Ascending aorta (tissue), 2 donors: ENCODE measurements at regions not wholly inside any gene's neighbourhood (a gene's known extent, or its start where the extent isn't known, plus 50 kb on each side); places are given as distances from the start of the nearest gene placed in this dataset.

Experiments used
- DNase-seq, 2 donors: peaks; one replicate each; pipeline ENCODE4 v3.0.0-alpha.2; 2019; ENCODE audit warnings: low spot score in 2 of 2
- H3K27ac ChIP-seq, 2 donors: fragments of 200-600 bp; sonication (generic); one replicate each; pipeline ENCODE4 v1.5.1; 2016 to 2017; ENCODE audit warnings: mild to moderate bottlenecking in 1 of 2
- H3K27me3 ChIP-seq: fragments of 200-600 bp; sonication (generic); one replicate; pipeline ENCODE4 v1.5.1; 2017
- H3K36me3 ChIP-seq, 2 donors: fragments of 200-600 bp; sonication (generic); one replicate each; pipeline ENCODE4 v1.5.1; 2016
- H3K4me1 ChIP-seq, 2 donors: fragments of 200-600 bp; sonication (generic); one replicate each; pipeline ENCODE4 v1.5.1; 2016 to 2017; ENCODE audit warnings: mild to moderate bottlenecking in 1 of 2
- H3K4me3 ChIP-seq, 2 donors: fragments of 200-600 bp; sonication (generic); one replicate each; pipeline ENCODE4 v1.5.1; 2016 to 2017; ENCODE audit warnings: mild to moderate bottlenecking in 1 of 2
- H3K9me3 ChIP-seq, 2 donors: fragments of 200-600 bp; sonication (generic); one replicate each; pipeline ENCODE4 v1.5.1; 2016
- intact Hi-C: fragments of 100-400 bp; cut with DNase I; formaldehyde crosslinking; loops from one replicate; pipeline ENCODE4 v1.15.1; 2023
- TF ChIP-seq, protein P1 (sequence below), 3 experiments: fragments of 200-600 bp in 2 of 3; fragments of 450-650 bp in 1 of 3; sonication (generic) in 2 of 3; IDR thresholded peaks; one replicate each; pipeline ENCODE4 v1.5.1; 2016 to 2019; ENCODE audit warnings: antibody characterized with exemption in 3 of 3, mild to moderate bottlenecking in 1 of 3, moderate library complexity in 1 of 3

DNA sequence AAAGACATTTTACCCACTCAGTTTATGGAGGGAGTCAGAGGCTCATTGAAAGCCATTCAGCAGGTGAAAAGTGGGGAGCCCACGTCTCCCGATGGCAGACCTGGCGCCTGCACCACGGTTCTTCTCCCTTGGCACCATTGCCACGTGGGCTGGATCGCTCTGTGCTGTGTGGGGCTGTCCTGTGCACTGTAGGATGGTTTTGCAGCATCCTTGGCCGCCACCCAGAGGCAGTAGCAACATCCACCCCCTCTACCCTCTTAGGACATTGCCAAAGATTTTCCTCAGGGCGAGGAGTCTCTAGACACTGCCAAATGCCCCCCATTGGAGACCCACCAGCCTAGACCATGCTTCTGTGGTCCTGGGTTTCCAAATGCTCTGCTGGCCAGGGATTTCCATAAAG, 60.2 kb downstream of the SYNE3 start:
- DNase-seq = no peak
- H3K9me3 ChIP-seq = no peaks in the 10 kb centered on the region
- H3K4me3 ChIP-seq = no peak overlapping the region

DNA sequence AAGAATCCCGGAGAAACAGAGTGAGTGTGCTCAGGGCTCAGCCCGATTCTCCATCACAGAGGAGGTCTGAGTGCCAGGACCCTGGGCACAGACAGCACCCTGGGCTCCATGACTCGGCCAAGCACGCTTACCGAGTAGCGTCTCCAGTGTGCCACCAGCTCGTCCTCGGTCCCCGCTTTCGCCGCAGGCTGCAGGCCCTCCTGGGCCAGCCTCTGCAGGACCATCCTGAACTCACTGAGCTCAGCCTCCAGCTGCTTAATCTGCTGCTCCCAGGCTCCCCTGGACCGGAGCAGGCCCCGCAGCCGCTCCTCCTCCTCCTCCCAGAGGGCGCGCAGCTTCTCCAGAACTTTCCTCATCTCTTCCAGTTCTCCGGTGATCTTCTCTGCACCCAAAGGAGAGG, 61.2 kb downstream of the SYNE3 start:
- intact Hi-C loops = no loop called here
- H3K4me3 ChIP-seq = no peak overlapping the region
- no peak overlapping the region for H3K27ac ChIP-seq
- H3K9me3 ChIP-seq = no peaks in the 10 kb centered on the region
- TF ChIP-seq, protein P1, sequence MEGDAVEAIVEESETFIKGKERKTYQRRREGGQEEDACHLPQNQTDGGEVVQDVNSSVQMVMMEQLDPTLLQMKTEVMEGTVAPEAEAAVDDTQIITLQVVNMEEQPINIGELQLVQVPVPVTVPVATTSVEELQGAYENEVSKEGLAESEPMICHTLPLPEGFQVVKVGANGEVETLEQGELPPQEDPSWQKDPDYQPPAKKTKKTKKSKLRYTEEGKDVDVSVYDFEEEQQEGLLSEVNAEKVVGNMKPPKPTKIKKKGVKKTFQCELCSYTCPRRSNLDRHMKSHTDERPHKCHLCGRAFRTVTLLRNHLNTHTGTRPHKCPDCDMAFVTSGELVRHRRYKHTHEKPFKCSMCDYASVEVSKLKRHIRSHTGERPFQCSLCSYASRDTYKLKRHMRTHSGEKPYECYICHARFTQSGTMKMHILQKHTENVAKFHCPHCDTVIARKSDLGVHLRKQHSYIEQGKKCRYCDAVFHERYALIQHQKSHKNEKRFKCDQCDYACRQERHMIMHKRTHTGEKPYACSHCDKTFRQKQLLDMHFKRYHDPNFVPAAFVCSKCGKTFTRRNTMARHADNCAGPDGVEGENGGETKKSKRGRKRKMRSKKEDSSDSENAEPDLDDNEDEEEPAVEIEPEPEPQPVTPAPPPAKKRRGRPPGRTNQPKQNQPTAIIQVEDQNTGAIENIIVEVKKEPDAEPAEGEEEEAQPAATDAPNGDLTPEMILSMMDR (IDR thresholded peaks at IDR 0.05) = no peak
- H3K4me1 ChIP-seq = peaks cover 0 to 7% of the 10 kb centered on the region in 2 donors
- no peak for DNase-seq
- H3K36me3 ChIP-seq = peaks cover 38 to 54% of the 10 kb centered on the region in 2 donors
- no peaks in the 10 kb centered on the region for H3K27me3 ChIP-seq

More for the DNA sequence above, 60.2 kb downstream of the SYNE3 start:
- intact Hi-C loops = no loop called here
- Histone ChIP-seq H3K27me3 (no peaks in the 10 kb centered on the region), H3K36me3 (peaks cover 30 to 44% of the 10 kb centered on the region in 2 donors), H3K4me1 (peaks cover 0 to 14% of the 10 kb centered on the region in 2 donors), H3K27ac (no peak overlapping the region)
- TF ChIP-seq, protein P1 (IDR thresholded peaks at IDR 0.05) = no peak

DNA sequence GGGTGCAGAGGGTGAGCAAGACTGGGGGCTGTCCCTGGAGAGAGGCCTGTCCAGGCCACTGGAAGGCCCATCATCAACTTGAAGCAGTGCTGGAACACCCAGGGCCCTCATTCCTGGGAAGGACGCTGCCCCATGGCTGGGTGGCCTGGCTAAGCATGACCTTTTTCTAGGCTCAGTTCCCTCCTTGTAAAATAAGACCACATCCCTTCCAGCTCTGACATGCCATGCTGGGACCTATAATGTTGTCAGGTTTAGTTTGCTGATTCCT, 62.8 kb downstream of the SYNE3 start:
- Histone ChIP-seq H3K4me3 (no peak overlapping the region), H3K27ac (no peak overlapping the region), H3K27me3 (no peaks in the 10 kb centered on the region), H3K36me3 (peaks cover 51 to 70% of the 10 kb centered on the region in 2 donors), H3K9me3 (no peaks in the 10 kb centered on the region), H3K4me1 (peaks cover 0 to 7% of the 10 kb centered on the region in 2 donors)
- intact Hi-C loops = no loop called here
- DNase-seq = no peak
- TF ChIP-seq, protein P1 (IDR thresholded peaks at IDR 0.05) = no peak

DNA sequence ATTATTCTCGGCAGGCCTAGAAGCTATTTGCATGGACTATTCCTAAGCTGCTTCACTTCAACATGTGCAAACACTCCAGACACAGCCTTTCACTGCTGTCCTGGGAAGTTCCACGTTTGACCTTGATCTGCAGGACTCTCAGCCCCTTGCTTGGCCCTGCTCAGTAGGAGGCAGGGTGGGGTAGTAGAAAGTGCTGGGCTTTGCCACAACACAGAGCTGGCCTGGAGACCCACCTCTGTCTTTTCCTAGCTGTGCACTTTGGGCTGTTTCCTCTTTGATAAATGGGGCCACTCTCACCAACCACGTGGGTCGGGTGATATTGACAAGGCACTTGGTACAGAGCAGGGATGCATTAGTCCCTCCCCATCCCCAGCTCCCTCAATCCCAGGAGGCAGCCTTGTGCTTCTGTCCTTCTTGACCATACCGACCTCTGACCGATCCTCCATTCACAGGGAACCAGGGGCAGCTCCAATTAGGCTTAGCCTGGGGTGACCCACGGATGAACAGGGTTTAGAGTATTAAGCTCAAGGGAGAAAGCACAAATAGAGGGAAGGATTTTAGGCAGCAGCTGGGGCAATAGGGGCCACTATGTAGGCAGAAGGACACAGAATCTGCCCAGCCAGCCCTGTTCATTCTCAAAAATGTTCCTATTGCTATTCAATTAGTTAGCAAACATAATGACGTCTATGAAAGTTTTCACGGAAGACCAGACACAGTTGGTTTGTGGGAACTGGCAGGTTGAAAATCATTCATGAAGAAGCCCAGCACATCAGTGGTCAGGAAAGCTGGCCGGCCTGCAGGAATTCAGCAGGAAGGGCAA, 63.3 kb downstream of the SYNE3 start:
- H3K36me3 ChIP-seq = peaks cover 51 to 76% of the 10 kb centered on the region in 2 donors
- DNase-seq = no peak
- TF ChIP-seq, protein P1 (IDR thresholded peaks at IDR 0.05) = no peak
- H3K4me1 ChIP-seq = peaks cover 0 to 7% of the 10 kb centered on the region in 2 donors
- no peak overlapping the region for H3K4me3 ChIP-seq
- no peak overlapping the region for H3K27ac ChIP-seq
- intact Hi-C loops = no loop called here
- no peaks in the 10 kb centered on the region for H3K27me3 ChIP-seq
- no peaks in the 10 kb centered on the region for H3K9me3 ChIP-seq

DNA sequence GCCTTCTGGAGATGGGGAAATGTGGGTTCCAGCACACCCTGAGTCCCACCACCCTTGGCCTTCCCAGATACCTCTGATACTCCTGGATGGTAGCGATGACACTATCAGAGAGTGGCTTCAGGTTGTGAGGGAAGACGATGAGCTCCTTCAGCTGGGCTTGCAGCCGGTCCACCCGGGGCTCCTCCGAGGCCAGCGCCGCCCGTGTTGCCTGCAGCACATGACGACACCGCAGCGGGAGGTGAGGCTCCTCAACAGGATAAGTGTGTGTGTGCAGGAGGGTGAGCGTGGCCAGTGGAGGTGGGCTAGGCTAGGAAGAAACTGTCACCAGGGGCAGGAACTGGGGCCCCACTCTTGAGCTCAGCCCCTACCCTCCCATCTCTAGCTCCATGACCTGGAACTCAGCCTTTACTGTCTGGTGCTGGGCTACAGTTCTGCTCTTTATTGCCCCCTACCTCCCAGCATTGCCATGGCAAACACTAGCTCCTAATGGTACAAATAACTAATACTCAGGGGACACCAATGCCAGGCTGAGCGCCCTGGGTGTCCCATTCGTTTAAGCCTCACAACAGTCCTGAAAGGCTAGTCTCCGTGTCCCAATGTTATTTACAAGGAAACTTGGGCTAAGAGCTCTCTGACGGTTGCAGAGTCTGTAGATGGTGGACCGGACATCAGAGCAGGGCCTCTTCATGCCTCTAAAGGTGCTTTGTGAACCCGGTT, 64.1 kb downstream of the SYNE3 start:
- intact Hi-C loops = no loop called here
- no peak overlapping the region for H3K4me3 ChIP-seq
- H3K27me3 ChIP-seq = no peaks in the 10 kb centered on the region
- TF ChIP-seq, protein P1 (IDR thresholded peaks at IDR 0.05) = no peak
- no peaks in the 10 kb centered on the region for H3K9me3 ChIP-seq
- H3K36me3 ChIP-seq = peaks cover 54 to 77% of the 10 kb centered on the region in 2 donors
- no peak for DNase-seq
- H3K27ac ChIP-seq = no peak overlapping the region
- H3K4me1 ChIP-seq = peaks cover 0 to 2% of the 10 kb centered on the region in 2 donors
